ENCODE measurements at regions not wholly inside any gene's neighbourhood (a gene's known extent, or its start where the extent isn't known, plus 50 kb on each side); places are given as distances from the start of the nearest gene placed in this dataset.
"Not testable (repeated sequence)": the region's sequence is repeated elsewhere in the genome, so short reads cannot be mapped to it uniquely, and the experiment has no call there.

DNA sequence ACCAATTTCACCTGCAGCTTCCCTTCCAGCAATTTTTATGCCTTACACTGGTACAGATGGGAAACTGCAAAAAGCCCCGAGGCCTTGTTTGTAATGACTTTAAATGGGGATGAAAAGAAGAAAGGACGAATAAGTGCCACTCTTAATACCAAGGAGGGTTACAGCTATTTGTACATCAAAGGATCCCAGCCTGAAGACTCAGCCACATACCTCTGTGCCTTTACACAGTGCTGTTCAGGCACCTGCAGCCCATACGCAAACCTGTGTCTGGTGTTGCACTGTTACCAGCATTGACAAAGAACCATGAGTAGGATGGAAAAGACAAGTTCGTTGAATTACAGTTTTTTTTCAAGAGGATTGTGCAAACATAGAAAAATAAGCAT is 432.0 kb upstream of the OR4E1 start:
- no peak for TF ChIP-seq POLR2AphosphoS5 (IDR thresholded peaks at IDR 0.05; ENCODE audit: low read depth)
- no peak for TF ChIP-seq GABPA (IDR thresholded peaks at IDR 0.05; ENCODE audit: low read depth)
- TF ChIP-seq SPI1 (IDR thresholded peaks at IDR 0.05; ENCODE audit: borderline replicate concordance, low read depth) = no peak
- TF ChIP-seq, protein P1, sequence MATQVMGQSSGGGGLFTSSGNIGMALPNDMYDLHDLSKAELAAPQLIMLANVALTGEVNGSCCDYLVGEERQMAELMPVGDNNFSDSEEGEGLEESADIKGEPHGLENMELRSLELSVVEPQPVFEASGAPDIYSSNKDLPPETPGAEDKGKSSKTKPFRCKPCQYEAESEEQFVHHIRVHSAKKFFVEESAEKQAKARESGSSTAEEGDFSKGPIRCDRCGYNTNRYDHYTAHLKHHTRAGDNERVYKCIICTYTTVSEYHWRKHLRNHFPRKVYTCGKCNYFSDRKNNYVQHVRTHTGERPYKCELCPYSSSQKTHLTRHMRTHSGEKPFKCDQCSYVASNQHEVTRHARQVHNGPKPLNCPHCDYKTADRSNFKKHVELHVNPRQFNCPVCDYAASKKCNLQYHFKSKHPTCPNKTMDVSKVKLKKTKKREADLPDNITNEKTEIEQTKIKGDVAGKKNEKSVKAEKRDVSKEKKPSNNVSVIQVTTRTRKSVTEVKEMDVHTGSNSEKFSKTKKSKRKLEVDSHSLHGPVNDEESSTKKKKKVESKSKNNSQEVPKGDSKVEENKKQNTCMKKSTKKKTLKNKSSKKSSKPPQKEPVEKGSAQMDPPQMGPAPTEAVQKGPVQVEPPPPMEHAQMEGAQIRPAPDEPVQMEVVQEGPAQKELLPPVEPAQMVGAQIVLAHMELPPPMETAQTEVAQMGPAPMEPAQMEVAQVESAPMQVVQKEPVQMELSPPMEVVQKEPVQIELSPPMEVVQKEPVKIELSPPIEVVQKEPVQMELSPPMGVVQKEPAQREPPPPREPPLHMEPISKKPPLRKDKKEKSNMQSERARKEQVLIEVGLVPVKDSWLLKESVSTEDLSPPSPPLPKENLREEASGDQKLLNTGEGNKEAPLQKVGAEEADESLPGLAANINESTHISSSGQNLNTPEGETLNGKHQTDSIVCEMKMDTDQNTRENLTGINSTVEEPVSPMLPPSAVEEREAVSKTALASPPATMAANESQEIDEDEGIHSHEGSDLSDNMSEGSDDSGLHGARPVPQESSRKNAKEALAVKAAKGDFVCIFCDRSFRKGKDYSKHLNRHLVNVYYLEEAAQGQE (IDR thresholded peaks at IDR 0.05; ENCODE audit: insufficient replicate concordance, low read depth) = no peak
- no peak overlapping the region for H3K4me3 ChIP-seq (replicated peaks; ENCODE audit: insufficient read depth, low read length)
- DNase-seq (ENCODE audit: low read depth in 1 of 2, low spot score in 1 of 2) = no peak
- no peak overlapping the region for H3K27ac ChIP-seq (replicated peaks)
- peaks cover 2% of the 10 kb centered on the region for H3K27me3 ChIP-seq (ENCODE audit: insufficient read depth, poor library complexity, severe bottlenecking)

DNA sequence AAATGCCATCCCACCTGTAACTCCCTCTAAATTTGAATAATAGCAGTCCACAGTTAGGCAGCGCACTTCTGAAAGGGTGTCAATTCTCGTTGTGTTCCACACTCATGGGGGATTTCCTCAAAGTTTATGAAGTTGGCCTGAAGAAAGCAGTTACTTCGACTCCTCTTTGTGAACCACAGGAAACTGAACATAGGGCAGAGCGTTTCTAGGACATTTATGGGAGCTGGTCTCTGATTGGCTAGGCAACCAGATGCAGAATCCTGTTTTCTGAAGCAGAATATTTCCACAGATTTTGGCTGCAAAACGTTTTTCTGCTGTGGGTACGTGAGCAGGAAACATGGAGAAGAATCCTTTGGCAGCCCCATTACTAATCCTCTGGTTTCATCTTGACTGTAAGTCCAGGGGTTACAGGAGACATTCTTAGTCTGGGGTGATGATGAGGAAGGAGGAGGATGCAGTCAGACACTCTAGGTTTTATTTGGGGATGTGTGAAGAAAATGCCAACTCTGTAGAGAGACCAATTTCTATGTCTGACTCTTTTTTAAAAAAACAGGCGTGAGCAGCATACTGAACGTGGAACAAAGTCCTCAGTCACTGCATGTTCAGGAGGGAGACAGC is 431.5 kb upstream of the OR4E1 start:
- Histone ChIP-seq H3K27me3 (ENCODE audit: insufficient read depth, poor library complexity, severe bottlenecking) (peaks cover 2% of the 10 kb centered on the region), H3K27ac (replicated peaks) (no peak overlapping the region), H3K4me3 (replicated peaks; ENCODE audit: insufficient read depth, low read length) (no peak overlapping the region)
- DNase-seq (ENCODE audit: low read depth in 1 of 2, low spot score in 1 of 2) = no peak
- TF ChIP-seq GABPA (IDR thresholded peaks at IDR 0.05; ENCODE audit: low read depth) (no peak), POLR2AphosphoS5 (IDR thresholded peaks at IDR 0.05; ENCODE audit: low read depth) (no peak), SPI1 (IDR thresholded peaks at IDR 0.05; ENCODE audit: borderline replicate concordance, low read depth) (no peak)
- TF ChIP-seq, protein P1 (IDR thresholded peaks at IDR 0.05; ENCODE audit: insufficient replicate concordance, low read depth) = no peak
- TF ChIP-seq, protein P2, sequence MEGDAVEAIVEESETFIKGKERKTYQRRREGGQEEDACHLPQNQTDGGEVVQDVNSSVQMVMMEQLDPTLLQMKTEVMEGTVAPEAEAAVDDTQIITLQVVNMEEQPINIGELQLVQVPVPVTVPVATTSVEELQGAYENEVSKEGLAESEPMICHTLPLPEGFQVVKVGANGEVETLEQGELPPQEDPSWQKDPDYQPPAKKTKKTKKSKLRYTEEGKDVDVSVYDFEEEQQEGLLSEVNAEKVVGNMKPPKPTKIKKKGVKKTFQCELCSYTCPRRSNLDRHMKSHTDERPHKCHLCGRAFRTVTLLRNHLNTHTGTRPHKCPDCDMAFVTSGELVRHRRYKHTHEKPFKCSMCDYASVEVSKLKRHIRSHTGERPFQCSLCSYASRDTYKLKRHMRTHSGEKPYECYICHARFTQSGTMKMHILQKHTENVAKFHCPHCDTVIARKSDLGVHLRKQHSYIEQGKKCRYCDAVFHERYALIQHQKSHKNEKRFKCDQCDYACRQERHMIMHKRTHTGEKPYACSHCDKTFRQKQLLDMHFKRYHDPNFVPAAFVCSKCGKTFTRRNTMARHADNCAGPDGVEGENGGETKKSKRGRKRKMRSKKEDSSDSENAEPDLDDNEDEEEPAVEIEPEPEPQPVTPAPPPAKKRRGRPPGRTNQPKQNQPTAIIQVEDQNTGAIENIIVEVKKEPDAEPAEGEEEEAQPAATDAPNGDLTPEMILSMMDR (IDR thresholded peaks at IDR 0.05; ENCODE audit: insufficient read depth, low read length) = no peak

DNA sequence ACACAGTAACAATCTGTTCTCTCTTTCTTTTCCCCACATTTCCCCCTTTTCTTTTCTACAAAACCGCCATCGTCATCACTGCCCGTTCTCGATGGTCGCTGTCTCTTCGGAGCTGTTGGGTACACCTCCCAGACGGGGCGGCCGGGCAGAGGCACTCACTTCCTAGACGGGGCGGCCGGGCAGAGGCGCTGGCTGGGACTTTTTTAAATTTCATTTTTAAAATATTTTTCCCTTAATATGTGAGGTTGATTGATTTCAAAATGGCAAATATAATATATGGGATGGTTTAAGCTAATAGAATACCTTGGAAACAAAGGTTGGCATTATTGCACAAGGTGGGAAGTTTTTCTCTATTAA is 427.1 kb upstream of the OR4E1 start:
- H3K4me3 ChIP-seq (replicated peaks; ENCODE audit: insufficient read depth, low read length); DNase-seq (ENCODE audit: low read depth in 1 of 2, low spot score in 1 of 2); H3K27me3 ChIP-seq (ENCODE audit: insufficient read depth, poor library complexity, severe bottlenecking); H3K27ac ChIP-seq (replicated peaks): not testable (repeated sequence)

DNA sequence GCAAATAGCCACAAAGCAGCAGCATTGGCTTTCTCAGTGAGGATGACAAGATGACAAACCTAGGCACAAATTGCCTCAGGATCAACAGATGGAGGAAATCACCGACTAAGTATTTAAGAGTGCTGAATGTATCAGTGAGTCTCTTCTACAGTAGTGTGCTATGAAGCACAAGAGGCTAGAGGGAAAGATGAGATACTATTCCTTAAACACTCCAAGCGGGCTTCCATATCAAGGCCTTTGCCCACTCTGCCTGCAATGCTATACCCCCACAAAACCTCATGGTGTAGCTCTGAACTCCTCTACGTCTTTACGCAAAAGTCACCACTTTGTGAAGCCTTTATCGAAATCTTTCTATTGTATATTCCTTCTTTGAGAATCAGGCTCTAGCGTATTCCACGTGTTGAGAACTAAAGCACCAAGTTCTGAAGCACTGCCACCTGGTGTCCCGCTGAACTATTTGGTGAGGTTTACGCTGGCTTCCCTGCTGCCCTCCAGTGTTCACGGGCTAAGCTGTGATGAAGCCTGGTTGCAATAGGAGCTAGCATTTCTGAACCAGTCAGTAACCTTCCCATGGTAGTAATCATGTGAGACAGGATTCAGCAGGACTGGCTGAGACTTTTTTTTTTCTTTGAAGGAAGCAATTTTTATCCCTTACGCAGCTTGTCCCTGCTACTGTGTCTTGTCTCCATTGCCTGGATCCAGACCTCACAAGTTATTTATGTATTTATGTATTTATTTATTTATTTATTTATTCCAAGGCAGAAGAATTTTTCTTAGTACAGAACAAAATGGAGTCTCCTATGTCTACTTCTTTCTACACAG is 426.5 kb upstream of the OR4E1 start:
- H3K4me3 ChIP-seq (replicated peaks; ENCODE audit: insufficient read depth, low read length) = no peak overlapping the region
- TF ChIP-seq SPI1 (IDR thresholded peaks at IDR 0.05; ENCODE audit: borderline replicate concordance, low read depth) (no peak), POLR2AphosphoS5 (IDR thresholded peaks at IDR 0.05; ENCODE audit: low read depth) (no peak), GABPA (IDR thresholded peaks at IDR 0.05; ENCODE audit: low read depth) (no peak)
- TF ChIP-seq, protein P1 (IDR thresholded peaks at IDR 0.05; ENCODE audit: insufficient replicate concordance, low read depth) = no peak
- TF ChIP-seq, protein P2 (IDR thresholded peaks at IDR 0.05; ENCODE audit: insufficient read depth, low read length) = peak; percentile 48
- no peak overlapping the region for H3K27ac ChIP-seq (replicated peaks)
- H3K27me3 ChIP-seq (ENCODE audit: insufficient read depth, poor library complexity, severe bottlenecking) = peaks cover 2% of the 10 kb centered on the region
- DNase-seq (ENCODE audit: low read depth in 1 of 2, low spot score in 1 of 2) = peak in 1 of 2 experiments; percentile 65
